ENCODE measurements at regions not wholly inside any gene's neighbourhood (a gene's known extent, or its start where the extent isn't known, plus 50 kb on each side); places are given as distances from the start of the nearest gene placed in this dataset.

GRCh38 chr7:9026121-9026520 is 592.7 kb downstream of the NXPH1 start:
- no peak for TF ChIP-seq POLR2A (IDR thresholded peaks at IDR 0.05; ENCODE audit: extremely low read depth, insufficient read length)
- no peak for TF ChIP-seq CTCF (IDR thresholded peaks at IDR 0.05; ENCODE audit: low read depth, low read length)

Measured in NB4 (cell line).